H9 (cell line): ENCODE measurements at regions not wholly inside any gene's neighbourhood (a gene's known extent, or its start where the extent isn't known, plus 50 kb on each side); places are given as distances from the start of the nearest gene placed in this dataset.

ENCODE experiments used
- DNase-seq: peaks from one replicate; pipeline ENCODE4 v3.0.0-alpha.2; 2017
- H2AFZ ChIP-seq: one replicate; pipeline ENCODE4 v1.6.1; 2013; ENCODE audit warnings: mild to moderate bottlenecking, low read length, control low read depth, moderate library complexity
- H2AK5ac ChIP-seq: 2 replicates; pipeline ENCODE4 v1.6.1; 2013; ENCODE audit warnings: low read length, control low read depth, mixed read lengths; ENCODE audit not compliant: insufficient read length
- H2BK120ac ChIP-seq: one replicate; pipeline ENCODE4 v1.6.1; 2013; ENCODE audit warnings: low read depth, mild to moderate bottlenecking, low read length, control low read depth, inconsistent platforms; ENCODE audit not compliant: poor library complexity, severe bottlenecking
- H2BK12ac ChIP-seq: 2 replicates; pipeline ENCODE4 v1.6.1; 2013; ENCODE audit warnings: low read length, control low read depth, mixed read lengths, low read depth; ENCODE audit not compliant: insufficient read length
- H2BK15ac ChIP-seq: 2 replicates; pipeline ENCODE4 v1.6.1; 2013; ENCODE audit warnings: low read depth, low read length, control low read depth
- H2BK20ac ChIP-seq: one replicate; pipeline ENCODE4 v1.6.1; 2013; ENCODE audit warnings: low read depth, mild to moderate bottlenecking, low read length, control low read depth, inconsistent platforms; ENCODE audit not compliant: poor library complexity, severe bottlenecking
- H2BK5ac ChIP-seq: 2 replicates; pipeline ENCODE4 v1.6.1; 2013; ENCODE audit warnings: low read length, control low read depth, mixed read lengths; ENCODE audit not compliant: insufficient read length
- H3K14ac ChIP-seq: 2 replicates; pipeline ENCODE4 v1.6.1; 2013; ENCODE audit warnings: low read length, control low read depth; ENCODE audit not compliant: insufficient read depth
- H3K18ac ChIP-seq: 2 replicates; pipeline ENCODE4 v1.6.1; 2013; ENCODE audit warnings: low read depth, mild to moderate bottlenecking, mixed read lengths, low read length, control low read depth; ENCODE audit not compliant: insufficient read length
- H3K23ac ChIP-seq: 2 replicates; pipeline ENCODE4 v1.6.1; 2013; ENCODE audit warnings: low read length, control low read depth, mixed read lengths, low read depth; ENCODE audit not compliant: insufficient read length
- H3K23me2 ChIP-seq: 2 replicates; pipeline ENCODE4 v1.6.1; 2013; ENCODE audit warnings: low read depth, mild to moderate bottlenecking, mixed read lengths, low read length, control low read depth; ENCODE audit not compliant: insufficient read length, poor library complexity, severe bottlenecking
- H3K27ac ChIP-seq: 2 replicates; pipeline ENCODE4 v1.5.1; 2013; ENCODE audit warnings: low read length, control low read depth, mixed read lengths, low read depth; ENCODE audit not compliant: insufficient read length
- H3K27me3 ChIP-seq: 2 replicates; pipeline ENCODE4 v1.6.1; 2013; ENCODE audit warnings: low read length, control low read depth, inconsistent platforms; ENCODE audit not compliant: insufficient read depth
- H3K4ac ChIP-seq: 2 replicates; pipeline ENCODE4 v1.6.1; 2013; ENCODE audit warnings: low read depth, mild to moderate bottlenecking, control low read depth, inconsistent platforms, low read length, moderate library complexity
- H3K4me1 ChIP-seq: 2 replicates; pipeline ENCODE4 v1.6.1; 2013; ENCODE audit warnings: low read length, control low read depth, inconsistent platforms; ENCODE audit not compliant: insufficient read depth
- H3K4me2 ChIP-seq: 2 replicates; pipeline ENCODE4 v1.6.1; 2013; ENCODE audit warnings: low read length, control low read depth, mixed read lengths; ENCODE audit not compliant: insufficient read length, insufficient read depth
- H3K56ac ChIP-seq: 2 replicates; pipeline ENCODE4 v1.6.1; 2013; ENCODE audit warnings: low read depth, mild to moderate bottlenecking, mixed read lengths, low read length, control low read depth; ENCODE audit not compliant: insufficient read length
- H3K79me1 ChIP-seq: 2 replicates; pipeline ENCODE4 v1.6.1; 2013; ENCODE audit warnings: low read depth, mild to moderate bottlenecking, moderate library complexity, low read length, control low read depth, inconsistent platforms; ENCODE audit not compliant: insufficient read depth, poor library complexity, severe bottlenecking
- H3K79me2 ChIP-seq: 2 replicates; pipeline ENCODE4 v1.6.1; 2013; ENCODE audit warnings: low read length, control low read depth, inconsistent platforms; ENCODE audit not compliant: insufficient read depth
- H3K9ac ChIP-seq: 2 replicates; pipeline ENCODE4 v1.6.1; 2013; ENCODE audit warnings: low read length, control low read depth, mixed read lengths; ENCODE audit not compliant: insufficient read length; ENCODE audit errors: extremely low read depth
- H3K9me3 ChIP-seq: one replicate; pipeline ENCODE4 v1.6.1; 2013; ENCODE audit warnings: low read depth, low read length, inconsistent platforms; ENCODE audit not compliant: control insufficient read depth
- H3T11ph ChIP-seq: one replicate; pipeline ENCODE4 v1.6.1; 2013; ENCODE audit warnings: mild to moderate bottlenecking, low read length, control low read depth, inconsistent platforms
- H4K20me1 ChIP-seq: one replicate; pipeline ENCODE4 v1.6.1; 2013; ENCODE audit not compliant: control insufficient read depth, insufficient read length, insufficient read depth
- H4K5ac ChIP-seq: 2 replicates; pipeline ENCODE4 v1.6.1; 2013; ENCODE audit warnings: low read depth, mild to moderate bottlenecking, mixed read lengths, low read length, control low read depth; ENCODE audit not compliant: insufficient read length
- H4K8ac ChIP-seq: replicated peaks from 2 replicates; pipeline ENCODE4 v1.6.1; 2013; ENCODE audit warnings: low read length, control low read depth, mixed read lengths, low read depth; ENCODE audit not compliant: insufficient read length
- H4K91ac ChIP-seq: 2 replicates; pipeline ENCODE4 v1.6.1; 2013; ENCODE audit warnings: low read depth, mild to moderate bottlenecking, moderate library complexity, mixed read lengths, low read length, control low read depth; ENCODE audit not compliant: insufficient read length
- H3K27ac Mint-ChIP-seq, 3 experiments: 2 replicates in 2 of 3; 3 replicates in 1 of 3; pipeline ENCODE4 v1.8.0; 2020 to 2021; ENCODE audit warnings: mixed read lengths in 3 of 3, mild to moderate bottlenecking in 1 of 3, moderate library complexity in 1 of 3
- H3K27me3 Mint-ChIP-seq: 2 replicates; pipeline ENCODE4 v1.8.0; 2021; ENCODE audit warnings: low read depth, mild to moderate bottlenecking, moderate library complexity, mixed read lengths
- H3K36me3 Mint-ChIP-seq, 3 experiments: 2 replicates in 2 of 3; 3 replicates in 1 of 3; pipeline ENCODE4 v1.8.0; 2020 to 2021; ENCODE audit warnings: low read depth in 3 of 3, mixed read lengths in 3 of 3; ENCODE audit not compliant: insufficient read depth in 1 of 3
- H3K4me1 Mint-ChIP-seq, 2 experiments: 2 replicates each; pipeline ENCODE4 v1.8.0; 2020; ENCODE audit warnings: mixed read lengths in 2 of 2
- H3K4me3 Mint-ChIP-seq, 2 experiments: 2 replicates in 1 of 2; 3 replicates in 1 of 2; pipeline ENCODE4 v1.8.0; 2020 to 2021; ENCODE audit warnings: mild to moderate bottlenecking in 2 of 2, mixed read lengths in 2 of 2, moderate library complexity in 1 of 2
- H3K9me3 Mint-ChIP-seq, 2 experiments: 2 replicates in 1 of 2; 3 replicates in 1 of 2; pipeline ENCODE4 v1.8.0; 2020; ENCODE audit warnings: mild to moderate bottlenecking in 2 of 2, mixed read lengths in 2 of 2, moderate library complexity in 1 of 2
- WGBS: extraction: QIAGEN DNeasy Blood & Tissue Kit; methylation state at CpG from one replicate; pipeline ENCODE4 v1.1.7; 2013; ENCODE audit warnings: missing lambda C conversion rate, low lambda C conversion rate, mixed read lengths; ENCODE audit not compliant: insufficient read length; ENCODE audit errors: extremely low coverage; 5-methylcytosine and 5-hydroxymethylcytosine counted together
- TF ChIP-seq, protein P1 (sequence below): fragments of 200-600 bp; sonication (generic); conservative IDR thresholded peaks from 3 replicates; pipeline ENCODE4 v1.8.0; 2021; ENCODE audit warnings: antibody characterized with exemption, mild to moderate bottlenecking

DNA sequence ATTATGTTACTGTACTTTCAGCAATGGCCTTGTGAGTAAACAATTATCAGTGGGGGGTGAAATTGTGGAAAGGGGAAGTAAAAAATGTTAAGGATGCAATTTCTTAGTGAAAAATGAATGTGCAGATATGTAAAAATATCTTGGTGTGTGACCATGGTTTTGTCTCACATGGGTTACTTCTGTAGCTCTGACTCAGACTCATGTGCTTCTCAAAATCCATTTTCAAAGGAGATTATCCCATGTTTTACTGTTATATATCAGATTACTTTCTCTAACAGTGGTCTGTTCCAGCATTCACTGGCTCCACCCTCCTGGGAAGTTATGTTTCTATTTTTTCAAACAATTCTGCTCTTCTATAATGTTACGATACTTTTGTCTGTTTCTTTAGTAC lies 298.2 kb upstream of the COL3A1 start:
- H2BK20ac ChIP-seq, result no peak overlapping the region
- TF ChIP-seq, protein P1, sequence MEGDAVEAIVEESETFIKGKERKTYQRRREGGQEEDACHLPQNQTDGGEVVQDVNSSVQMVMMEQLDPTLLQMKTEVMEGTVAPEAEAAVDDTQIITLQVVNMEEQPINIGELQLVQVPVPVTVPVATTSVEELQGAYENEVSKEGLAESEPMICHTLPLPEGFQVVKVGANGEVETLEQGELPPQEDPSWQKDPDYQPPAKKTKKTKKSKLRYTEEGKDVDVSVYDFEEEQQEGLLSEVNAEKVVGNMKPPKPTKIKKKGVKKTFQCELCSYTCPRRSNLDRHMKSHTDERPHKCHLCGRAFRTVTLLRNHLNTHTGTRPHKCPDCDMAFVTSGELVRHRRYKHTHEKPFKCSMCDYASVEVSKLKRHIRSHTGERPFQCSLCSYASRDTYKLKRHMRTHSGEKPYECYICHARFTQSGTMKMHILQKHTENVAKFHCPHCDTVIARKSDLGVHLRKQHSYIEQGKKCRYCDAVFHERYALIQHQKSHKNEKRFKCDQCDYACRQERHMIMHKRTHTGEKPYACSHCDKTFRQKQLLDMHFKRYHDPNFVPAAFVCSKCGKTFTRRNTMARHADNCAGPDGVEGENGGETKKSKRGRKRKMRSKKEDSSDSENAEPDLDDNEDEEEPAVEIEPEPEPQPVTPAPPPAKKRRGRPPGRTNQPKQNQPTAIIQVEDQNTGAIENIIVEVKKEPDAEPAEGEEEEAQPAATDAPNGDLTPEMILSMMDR, result no peak
- peaks cover 10 to 14% of the 10 kb centered on the region in 2 experiments for H3K4me1 Mint-ChIP-seq
- no peak overlapping the region for H4K5ac ChIP-seq
- H3K27ac ChIP-seq, result no peak overlapping the region
- H3K9ac ChIP-seq, result no peak overlapping the region
- H3K4me2 ChIP-seq, result no peak overlapping the region
- H3K27me3 ChIP-seq, result no peaks in the 10 kb centered on the region
- H2BK120ac ChIP-seq, result no peak overlapping the region
- H2BK5ac ChIP-seq, result no peak overlapping the region
- H3K18ac ChIP-seq, result no peak overlapping the region
- no peaks in the 10 kb centered on the region; a peak in 1 of 5 replicates for H3K9me3 Mint-ChIP-seq
- no peaks in the 10 kb centered on the region for H3K79me1 ChIP-seq
- no peak overlapping the region for H3K14ac ChIP-seq
- no peak overlapping the region for H2AK5ac ChIP-seq
- H2AFZ ChIP-seq, result no peak overlapping the region
- H3K27ac Mint-ChIP-seq, result no peak overlapping the region; a peak in 1 of 7 replicates
- no peaks in the 10 kb centered on the region for H3K9me3 ChIP-seq
- H3K4ac ChIP-seq, result no peak overlapping the region
- no peaks in the 10 kb centered on the region for H3K36me3 Mint-ChIP-seq
- no peaks in the 10 kb centered on the region for H4K20me1 ChIP-seq
- no peaks in the 10 kb centered on the region for H3K23me2 ChIP-seq
- H3K79me2 ChIP-seq, result no peaks in the 10 kb centered on the region
- no peak overlapping the region for H4K91ac ChIP-seq
- no peak overlapping the region for H4K8ac ChIP-seq
- no peak overlapping the region for H3K56ac ChIP-seq
- H3K23ac ChIP-seq, result no peak overlapping the region
- no peak overlapping the region for H3K4me3 Mint-ChIP-seq
- no peak overlapping the region for H2BK15ac ChIP-seq
- no CpG with 5 or more reads among the region's 1 CpG for WGBS
- H3T11ph ChIP-seq, result no peak overlapping the region
- H3K27me3 Mint-ChIP-seq, result no peaks in the 10 kb centered on the region
- no peaks in the 10 kb centered on the region for H3K4me1 ChIP-seq
- DNase-seq, result no peak
- H2BK12ac ChIP-seq, result no peak overlapping the region
